HCT116 (cell line): ENCODE measurements at regions not wholly inside any gene's neighbourhood (a gene's known extent, or its start where the extent isn't known, plus 50 kb on each side); places are given as distances from the start of the nearest gene placed in this dataset.
A peak's percentile ranks its signal among the peaks of the same experiment; 100 is the strongest.

Experiments
- ATAC-seq: fragments of 200-7000 bp; cut with Tn5 transposase; 2 replicates; pipeline ENCODE4 v1.9.1; 2020; ENCODE audit warnings: mild to moderate bottlenecking, moderate library complexity
- BruUV-seq: library from RNA; stranded (reverse); fragments of 400-500 nt; replicated peaks from 2 replicates; lab custom pipeline; 2021; lab: Mats Ljungman, UMichigan
- CTCF ChIA-PET: fragments of 300-600 bp; sonication (Branson Sonifier 250); formaldehyde crosslinking; loops from one replicate; lab custom pipeline; 2021; ENCODE audit warnings: antibody characterized with exemption; lab: Charles Lee
- POLR2A ChIA-PET: fragments of 300-600, 350-600 bp; sonication (Branson Sonifier 250); formaldehyde crosslinking; loops from one replicate; lab custom pipeline; 2021; ENCODE audit warnings: antibody characterized with exemption; lab: Charles Lee
- RAD21 ChIA-PET, 2 experiments: fragments of 300-600 bp; sonication (Branson Sonifier 250); formaldehyde crosslinking; loops; one replicate each; lab custom pipeline; 2023; ENCODE audit warnings: low total read pairs in 2 of 2; ENCODE audit not compliant: uncharacterized antibody in 2 of 2, unreplicated experiment in 2 of 2, low non-redundant PET in 1 of 2; lab: Charles Lee
- DNase-seq: peaks from one replicate; pipeline ENCODE4 v3.0.0-alpha.2; 2010; ENCODE audit warnings: low read depth, low spot score
- H2AFZ ChIP-seq: fragments of 200-600 bp; shearing (Covaris generic), sonication (generic); 2 replicates; pipeline ENCODE4 v1.6.1; 2017; ENCODE audit warnings: low read depth, mixed run types, mixed read lengths, antibody characterized with exemption, low read length; ENCODE audit not compliant: poor library complexity, severe bottlenecking
- H3K27ac ChIP-seq: 2 replicates; pipeline ENCODE4 v1.5.1; 2012; ENCODE audit warnings: low read depth, low read length
- H3K27me3 ChIP-seq: fragments of 200-600 bp; sonication (generic); 2 replicates; pipeline ENCODE4 v1.6.1; 2016; ENCODE audit warnings: mixed run types, low read length, mixed read lengths; ENCODE audit not compliant: insufficient read depth
- H3K36me3 ChIP-seq, 2 experiments: fragments of 200-500 bp in 1 of 2; fragments of 200-600 bp in 1 of 2; sonication (Bioruptor generic) in 1 of 2; sonication (generic) in 1 of 2; 2 replicates each; pipeline versions ENCODE4 v1.5.1 to v1.6.1; 2014 to 2016; ENCODE audit warnings: low read length in 2 of 2, inconsistent platforms in 1 of 2, mixed read lengths in 1 of 2, mixed run types in 1 of 2; ENCODE audit not compliant: insufficient read depth in 2 of 2, control insufficient read depth in 1 of 2
- H3K4me1 ChIP-seq, 2 experiments: fragments of 200-600 bp in 1 of 2; sonication (generic) in 1 of 2; 2 replicates each; pipeline versions ENCODE4 v1.5.1 to v1.6.1; 2012 to 2017; ENCODE audit warnings: low read length in 2 of 2, inconsistent platforms in 1 of 2, mild to moderate bottlenecking in 1 of 2, mixed read lengths in 1 of 2, mixed run types in 1 of 2, moderate library complexity in 1 of 2; ENCODE audit not compliant: insufficient read depth in 2 of 2, control insufficient read depth in 1 of 2
- H3K4me2 ChIP-seq: fragments of 200-600 bp; sonication (generic); 2 replicates; pipeline ENCODE4 v1.6.1; 2017; ENCODE audit warnings: mixed run types, low read length, mixed read lengths
- H3K4me3 ChIP-seq, 2 experiments: fragments of 200-600 bp in 1 of 2; sonication (generic) in 1 of 2; replicated peaks in 1 of 2; 2 replicates each; pipeline ENCODE4 v1.5.1; 2011 to 2016; ENCODE audit warnings: low read length in 2 of 2, control low read depth in 1 of 2, low read depth in 1 of 2, mild to moderate bottlenecking in 1 of 2, mixed read lengths in 1 of 2, mixed run types in 1 of 2
- H3K79me2 ChIP-seq: fragments of 200-600 bp; sonication (generic); 2 replicates; pipeline ENCODE4 v1.6.1; 2017; ENCODE audit warnings: mild to moderate bottlenecking, mixed run types, low read length, moderate library complexity, mixed read lengths; ENCODE audit not compliant: insufficient read depth
- H3K9ac ChIP-seq: fragments of 200-600 bp; sonication (generic); 2 replicates; pipeline ENCODE4 v1.6.1; 2016; ENCODE audit warnings: low read length, mixed read lengths
- H3K9me2 ChIP-seq: fragments of 200-600 bp; sonication (generic), shearing (Covaris generic); 2 replicates; pipeline ENCODE4 v1.6.1; 2017; ENCODE audit warnings: mixed run types, mild to moderate bottlenecking, moderate library complexity; ENCODE audit not compliant: insufficient read depth
- H3K9me3 ChIP-seq, 2 experiments: fragments of 200-500 bp in 1 of 2; fragments of 200-600 bp in 1 of 2; sonication (Bioruptor generic) in 1 of 2; sonication (generic) in 1 of 2; 2 replicates each; pipeline ENCODE4 v1.6.1; 2014 to 2017; ENCODE audit warnings: low read length in 2 of 2, mixed read lengths in 2 of 2, inconsistent platforms in 1 of 2, low read depth in 1 of 2, mild to moderate bottlenecking in 1 of 2, mixed run types in 1 of 2, moderate library complexity in 1 of 2; ENCODE audit not compliant: control insufficient read depth in 1 of 2, insufficient read depth in 1 of 2
- H4K20me1 ChIP-seq: fragments of 200-600 bp; sonication (generic), shearing (Covaris generic); 2 replicates; pipeline ENCODE4 v1.6.1; 2017; ENCODE audit warnings: mixed run types, mild to moderate bottlenecking, moderate library complexity; ENCODE audit not compliant: insufficient read depth
- ELF1 ChIP-seq: IDR thresholded peaks from 2 replicates; pipeline ENCODE4 v1.6.1; 2012; ENCODE audit warnings: low read depth, borderline replicate concordance
- FOSL1 ChIP-seq: IDR thresholded peaks from 2 replicates; pipeline ENCODE4 v1.6.1; 2012; ENCODE audit warnings: low read depth
- MAX ChIP-seq: IDR thresholded peaks from 2 replicates; pipeline ENCODE4 v1.6.1; 2012
- POLR2A ChIP-seq: IDR thresholded peaks from 2 replicates; pipeline ENCODE4 v1.7.0; 2011; ENCODE audit warnings: borderline replicate concordance; ENCODE audit not compliant: insufficient read depth, insufficient read length; ENCODE audit errors: extremely low read depth
- POLR2AphosphoS5 ChIP-seq: IDR thresholded peaks from 2 replicates; pipeline ENCODE4 v1.6.1; 2011; ENCODE audit warnings: mild to moderate bottlenecking, low read depth, low read length, moderate library complexity
- RAD21 ChIP-seq: IDR thresholded peaks from 2 replicates; pipeline ENCODE4 v1.6.1; 2012; ENCODE audit warnings: low read depth, mild to moderate bottlenecking
- SIN3A ChIP-seq: IDR thresholded peaks from 2 replicates; pipeline ENCODE4 v1.6.1; 2012; ENCODE audit warnings: low read depth
- SP1 ChIP-seq: IDR thresholded peaks from 2 replicates; pipeline ENCODE4 v1.6.1; 2012; ENCODE audit warnings: low read depth
- TCF7L2 ChIP-seq: IDR thresholded peaks from 2 replicates; pipeline ENCODE4 v1.7.0; 2011; ENCODE audit warnings: borderline replicate concordance, inconsistent platforms; ENCODE audit not compliant: insufficient read depth, insufficient read length; ENCODE audit errors: extremely low read depth
- YY1 ChIP-seq: IDR thresholded peaks from 2 replicates; pipeline ENCODE4 v1.6.1; 2011; ENCODE audit warnings: low read length, low read depth, moderate library complexity, mild to moderate bottlenecking; ENCODE audit not compliant: insufficient replicate concordance; ENCODE audit errors: extremely low read depth
- ZFX ChIP-seq: fragments of 450-650 bp; IDR thresholded peaks from 2 replicates; pipeline ENCODE4 v1.6.1; 2017
- intact Hi-C: fragments of 100-400 bp; cut with micrococcal nuclease; formaldehyde crosslinking; loops from 2 replicates; pipeline ENCODE4 v1.10.0; 2022
- TF ChIP-seq, protein P1 (sequence below): IDR thresholded peaks from 2 replicates; pipeline ENCODE4 v1.6.1; 2012; ENCODE audit warnings: low read depth

DNA sequence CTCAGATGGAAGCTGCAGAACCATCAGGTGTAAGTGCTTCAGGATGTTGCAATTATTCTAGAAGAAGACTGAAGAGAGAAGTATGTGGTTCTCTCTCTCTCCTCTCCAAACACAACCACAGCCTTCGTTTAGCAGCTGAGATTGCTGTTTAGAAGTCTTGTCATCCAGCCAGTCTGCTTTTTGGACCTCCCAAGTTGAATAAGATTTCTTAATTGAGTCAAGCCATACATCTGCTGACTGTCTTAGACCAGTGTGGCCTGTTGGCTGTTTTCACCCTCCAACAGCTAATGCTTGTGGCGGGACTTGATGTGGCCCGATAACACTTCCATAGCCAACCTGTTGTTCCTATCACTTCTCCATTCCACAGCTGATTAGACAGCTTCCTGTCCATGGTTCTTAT, 91.3 kb upstream of the TMEM17 start:
- Histone ChIP-seq H3K9me2 (no peaks in the 10 kb centered on the region), H3K4me3 (no peak overlapping the region), H3K9ac (no peak overlapping the region), H2AFZ (peak overlapping the region; percentile 56), H3K27ac (no peak overlapping the region), H4K20me1 (no peaks in the 10 kb centered on the region), H3K4me2 (no peak overlapping the region), H3K79me2 (no peaks in the 10 kb centered on the region), H3K9me3 (no peaks in the 10 kb centered on the region), H3K36me3 (no peaks in the 10 kb centered on the region), H3K27me3 (no peaks in the 10 kb centered on the region), H3K4me1 (no peaks in the 10 kb centered on the region)
- ATAC-seq: no peak
- TF ChIP-seq, protein P1, sequence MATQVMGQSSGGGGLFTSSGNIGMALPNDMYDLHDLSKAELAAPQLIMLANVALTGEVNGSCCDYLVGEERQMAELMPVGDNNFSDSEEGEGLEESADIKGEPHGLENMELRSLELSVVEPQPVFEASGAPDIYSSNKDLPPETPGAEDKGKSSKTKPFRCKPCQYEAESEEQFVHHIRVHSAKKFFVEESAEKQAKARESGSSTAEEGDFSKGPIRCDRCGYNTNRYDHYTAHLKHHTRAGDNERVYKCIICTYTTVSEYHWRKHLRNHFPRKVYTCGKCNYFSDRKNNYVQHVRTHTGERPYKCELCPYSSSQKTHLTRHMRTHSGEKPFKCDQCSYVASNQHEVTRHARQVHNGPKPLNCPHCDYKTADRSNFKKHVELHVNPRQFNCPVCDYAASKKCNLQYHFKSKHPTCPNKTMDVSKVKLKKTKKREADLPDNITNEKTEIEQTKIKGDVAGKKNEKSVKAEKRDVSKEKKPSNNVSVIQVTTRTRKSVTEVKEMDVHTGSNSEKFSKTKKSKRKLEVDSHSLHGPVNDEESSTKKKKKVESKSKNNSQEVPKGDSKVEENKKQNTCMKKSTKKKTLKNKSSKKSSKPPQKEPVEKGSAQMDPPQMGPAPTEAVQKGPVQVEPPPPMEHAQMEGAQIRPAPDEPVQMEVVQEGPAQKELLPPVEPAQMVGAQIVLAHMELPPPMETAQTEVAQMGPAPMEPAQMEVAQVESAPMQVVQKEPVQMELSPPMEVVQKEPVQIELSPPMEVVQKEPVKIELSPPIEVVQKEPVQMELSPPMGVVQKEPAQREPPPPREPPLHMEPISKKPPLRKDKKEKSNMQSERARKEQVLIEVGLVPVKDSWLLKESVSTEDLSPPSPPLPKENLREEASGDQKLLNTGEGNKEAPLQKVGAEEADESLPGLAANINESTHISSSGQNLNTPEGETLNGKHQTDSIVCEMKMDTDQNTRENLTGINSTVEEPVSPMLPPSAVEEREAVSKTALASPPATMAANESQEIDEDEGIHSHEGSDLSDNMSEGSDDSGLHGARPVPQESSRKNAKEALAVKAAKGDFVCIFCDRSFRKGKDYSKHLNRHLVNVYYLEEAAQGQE: no peak
- no peak for TF ChIP-seq POLR2A
- intact Hi-C loops: no loop called here
- ChIA-PET CTCF (no interaction called here), RAD21 (no interaction called here), POLR2A (interaction anchor here (1.5 kb wide), 1 partner anchor 19 kb away, joined by 3 read pairs; no protein-coding TSS in a partner anchor)
- BruUV-seq: no TSS peak
- no peak for DNase-seq

DNA sequence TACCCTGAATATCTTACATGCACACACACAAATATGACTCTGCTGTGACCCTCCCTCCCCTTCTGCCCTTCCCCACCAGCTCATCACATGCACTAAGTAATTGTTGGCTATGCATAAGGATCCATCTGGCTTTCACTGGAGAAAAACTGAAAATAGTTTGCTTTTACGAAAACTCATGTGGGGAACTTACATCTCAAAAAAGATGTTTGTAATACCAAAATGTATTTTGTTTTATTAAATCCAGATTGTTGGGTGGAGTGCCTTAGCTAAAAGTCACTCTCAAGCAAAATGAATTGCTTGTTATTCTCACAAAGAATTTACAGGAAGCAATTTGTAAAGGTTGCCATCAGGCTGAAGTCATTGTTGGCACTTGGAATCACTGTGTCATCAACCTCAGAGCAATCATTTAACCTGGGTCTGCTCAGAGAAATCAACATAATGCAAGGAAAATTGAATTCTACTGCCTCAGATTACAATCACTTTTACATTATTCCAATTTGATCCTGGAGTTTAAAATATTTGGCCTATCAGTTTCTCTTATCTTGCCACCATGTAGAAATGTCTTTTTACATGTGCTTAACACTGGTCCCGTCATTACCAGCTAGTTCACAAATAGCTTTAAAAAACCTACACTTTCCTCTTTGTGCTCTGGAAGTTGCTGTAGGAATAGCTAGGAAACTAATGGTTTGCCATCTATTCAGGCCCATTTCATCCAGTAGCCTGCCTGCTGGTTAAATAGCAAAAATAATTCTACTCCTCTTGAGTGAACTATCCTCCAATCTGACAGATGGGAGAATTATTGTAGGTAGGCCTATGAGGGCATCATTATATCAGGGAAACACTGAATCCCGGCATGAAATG, 90.3 kb upstream of the TMEM17 start:
- intact Hi-C loops: no loop called here
- H3K79me2 ChIP-seq: no peaks in the 10 kb centered on the region
- H2AFZ ChIP-seq: peak overlapping the region; percentile 10
- H3K4me2 ChIP-seq: no peak overlapping the region
- H4K20me1 ChIP-seq: no peaks in the 10 kb centered on the region
- no peak overlapping the region for H3K27ac ChIP-seq
- POLR2A ChIA-PET: no interaction called here
- ATAC-seq: no peak
- H3K4me3 ChIP-seq: no peak overlapping the region
- H3K36me3 ChIP-seq: no peaks in the 10 kb centered on the region
- CTCF ChIA-PET: no interaction called here
- BruUV-seq: no TSS peak
- H3K9me3 ChIP-seq: no peaks in the 10 kb centered on the region
- RAD21 ChIA-PET: no interaction called here
- DNase-seq: no peak
- no peaks in the 10 kb centered on the region for H3K4me1 ChIP-seq
- H3K9me2 ChIP-seq: no peaks in the 10 kb centered on the region
- H3K9ac ChIP-seq: no peak overlapping the region
- no peaks in the 10 kb centered on the region for H3K27me3 ChIP-seq
- no peak for TF ChIP-seq FOSL1
- no peak for TF ChIP-seq SIN3A
- no peak for TF ChIP-seq SP1
- TF ChIP-seq YY1: no peak
- no peak for TF ChIP-seq TCF7L2
- no peak for TF ChIP-seq RAD21
- no peak for TF ChIP-seq MAX
- TF ChIP-seq, protein P1: no peak
- no peak for TF ChIP-seq ZFX
- no peak for TF ChIP-seq POLR2AphosphoS5
- no peak for TF ChIP-seq ELF1
